ENCODE measurements at regions not wholly inside any gene's neighbourhood (a gene's known extent, or its start where the extent isn't known, plus 50 kb on each side); places are given as distances from the start of the nearest gene placed in this dataset.

DNA sequence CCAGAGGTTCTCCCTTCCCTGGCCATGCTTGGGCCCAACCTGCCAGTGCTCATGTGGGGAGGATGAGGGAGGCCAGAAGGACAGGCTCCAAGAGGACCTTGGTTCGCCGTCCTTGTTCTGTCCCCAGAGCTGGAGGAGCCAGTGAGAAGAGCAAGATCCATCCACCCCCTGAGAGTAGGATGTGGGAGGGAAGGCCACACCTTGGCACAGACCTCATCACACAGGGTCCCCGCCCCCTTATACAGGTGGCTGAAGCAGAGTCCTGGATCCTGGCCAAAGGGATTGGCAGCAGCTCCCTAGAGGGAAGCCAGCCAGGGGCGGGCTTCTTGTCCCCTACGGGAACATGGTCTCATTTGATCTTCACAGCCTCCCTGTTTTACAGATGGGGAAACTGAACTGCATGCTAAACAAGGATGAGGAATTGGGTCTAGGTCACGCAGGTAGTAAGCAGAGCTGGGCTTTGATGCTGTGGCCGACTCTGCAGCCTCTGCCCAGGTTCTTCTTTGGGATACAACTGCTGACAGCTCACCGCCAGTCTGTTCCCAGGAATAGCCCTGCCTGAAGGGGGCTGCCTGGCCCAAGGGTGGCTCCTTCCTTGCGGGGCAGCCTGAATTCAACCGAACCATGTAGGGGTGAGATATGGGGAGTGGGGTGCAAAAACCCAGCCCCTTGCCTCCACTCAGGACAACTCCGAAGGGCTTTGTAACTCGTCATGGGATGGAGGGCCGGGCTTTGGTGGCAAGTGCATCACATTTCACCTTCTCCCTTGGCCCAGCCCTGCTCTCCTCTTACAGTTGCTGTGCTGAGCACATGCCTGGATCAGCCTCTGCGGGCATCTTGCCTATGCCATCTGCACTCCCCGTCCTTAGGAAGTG is 62.2 kb upstream of the KDM7A start:
- no peak for DNase-seq

DNA sequence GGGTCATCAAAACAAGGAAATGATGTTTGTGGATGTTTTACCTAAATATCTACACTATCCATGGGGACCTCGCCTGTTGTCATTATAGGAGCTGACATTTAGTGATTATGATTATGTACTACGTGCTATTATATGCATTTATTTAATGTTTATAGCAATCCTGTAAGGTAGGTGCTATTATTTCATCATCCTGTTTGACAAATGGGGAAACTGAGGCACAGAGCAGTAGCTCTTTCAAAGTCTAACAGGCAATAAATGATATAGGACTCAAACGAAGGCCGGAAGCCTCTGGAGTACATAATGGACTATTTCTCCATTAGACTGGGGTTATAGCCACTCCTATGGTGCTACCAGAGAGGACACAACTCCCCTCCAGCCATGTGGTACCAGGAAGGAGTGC is 60.6 kb upstream of the KDM7A start:
- DNase-seq, result no peak

DNA sequence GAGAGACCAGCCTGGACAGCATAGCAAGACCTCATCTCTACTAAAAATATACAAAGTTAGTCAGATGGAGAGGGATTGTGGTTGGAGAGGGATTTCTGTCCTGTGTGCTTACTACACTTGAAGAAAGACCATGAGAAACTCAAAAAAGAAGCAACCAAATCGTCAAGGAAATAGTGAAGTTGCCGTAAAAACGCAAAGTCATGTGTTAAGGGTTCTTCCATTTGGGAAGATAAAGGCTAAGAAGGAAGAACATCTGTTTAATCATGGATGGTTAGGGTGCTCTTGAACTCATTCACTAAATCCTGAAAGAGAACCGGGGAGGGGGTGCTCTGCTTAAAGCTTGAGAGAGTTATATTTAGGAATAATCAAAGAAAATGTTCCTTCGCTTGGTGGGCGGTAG is 59.8 kb upstream of the KDM7A start:
- no peak for DNase-seq

DNA sequence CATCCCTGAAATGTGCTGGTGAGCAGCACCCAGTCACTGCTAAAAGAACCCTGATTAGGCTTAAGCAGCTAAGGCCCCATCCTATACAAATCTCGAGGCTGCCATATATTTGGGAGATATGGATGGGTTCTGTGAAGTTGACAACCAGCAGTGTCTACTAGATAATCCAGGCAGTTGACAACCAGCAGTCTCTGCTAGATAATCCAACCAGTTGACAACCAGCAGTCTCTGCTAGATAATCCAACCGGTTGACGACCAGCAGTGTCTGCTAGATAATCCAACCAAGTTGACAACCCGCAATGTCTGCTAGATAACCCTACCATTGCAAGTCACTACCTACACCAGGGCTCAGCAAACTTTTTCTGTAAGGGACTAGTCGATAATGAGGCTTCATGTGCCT is 58.3 kb upstream of the KDM7A start:
- no peak for DNase-seq

DNA sequence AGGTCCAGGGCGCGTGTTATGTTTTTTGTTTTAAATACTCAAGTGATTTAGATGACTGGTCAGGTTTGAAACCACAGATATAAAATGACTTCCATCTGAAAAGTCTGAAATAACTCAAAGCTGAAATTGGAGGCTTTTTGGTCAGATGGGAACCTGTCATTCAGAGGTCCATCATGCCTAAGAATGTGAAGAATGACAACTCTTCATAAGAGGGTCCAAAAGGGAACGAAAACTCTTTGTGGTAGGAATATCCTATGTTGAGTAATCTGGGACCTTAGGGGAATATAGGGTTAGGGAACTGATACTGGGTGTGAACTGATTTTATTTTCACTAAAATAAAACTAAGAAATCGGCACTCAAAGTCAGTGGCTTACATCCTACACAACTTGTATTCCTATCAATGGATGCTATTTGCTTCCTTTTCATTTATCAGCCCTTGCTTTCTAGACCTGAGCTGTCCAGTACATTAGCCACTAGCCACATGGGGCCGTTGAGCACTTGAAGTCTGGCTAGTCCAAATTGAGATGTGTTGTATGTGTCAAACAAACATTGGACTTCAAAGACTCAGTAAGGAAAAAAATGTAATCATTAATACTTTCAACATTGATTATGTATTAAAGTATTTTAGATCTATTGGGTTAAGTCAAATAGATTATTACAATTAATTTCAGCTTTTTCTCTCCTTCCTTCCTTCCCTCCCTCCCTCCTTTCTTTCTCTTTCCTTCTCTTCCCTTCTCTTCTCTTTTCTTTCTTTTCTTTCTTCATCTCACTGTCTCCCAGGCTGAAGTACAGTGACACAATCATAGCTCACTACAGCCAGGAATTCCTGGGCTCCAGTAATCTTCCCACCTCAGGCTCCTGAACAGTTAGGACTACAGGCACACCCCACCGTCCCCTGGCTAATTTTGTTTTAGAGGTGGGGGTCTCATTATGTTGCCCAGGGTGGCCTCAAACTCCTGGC is 56.5 kb upstream of the KDM7A start:
- no peak for DNase-seq

DNA sequence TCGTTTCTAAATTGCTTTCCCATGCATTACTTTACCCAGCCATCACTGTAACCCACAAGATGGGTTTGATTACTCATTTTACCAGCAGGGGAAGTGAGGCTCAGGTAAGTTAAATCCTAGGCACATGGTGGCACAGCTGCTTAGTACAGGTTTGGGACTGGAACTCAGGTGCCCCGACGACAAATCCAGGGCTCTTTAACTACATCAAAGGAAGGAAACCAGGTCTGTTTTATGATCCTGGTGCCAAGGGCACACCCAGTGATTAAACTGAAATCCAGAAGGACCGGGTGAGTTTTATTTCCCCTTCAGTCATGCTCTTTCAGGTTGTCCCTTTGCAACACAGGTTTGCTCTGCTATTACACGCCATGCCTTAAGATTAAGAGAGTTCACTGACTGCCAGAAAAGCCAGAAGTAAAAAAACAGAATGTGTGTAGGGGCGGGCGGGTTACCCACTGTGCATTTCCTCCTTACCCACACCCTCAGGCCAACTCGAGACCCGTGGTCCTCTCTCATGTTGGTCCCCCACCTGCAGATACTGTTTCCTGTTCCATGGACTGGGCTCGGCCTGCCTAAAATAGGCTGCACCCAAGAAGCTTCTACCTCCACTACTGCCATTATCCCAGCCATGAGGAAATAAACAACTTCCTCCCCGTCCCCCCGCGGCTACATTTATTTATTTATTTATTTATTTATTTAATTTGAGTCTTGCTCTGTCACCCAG is 55.1 kb upstream of the KDM7A start:
- no peak for DNase-seq

DNA sequence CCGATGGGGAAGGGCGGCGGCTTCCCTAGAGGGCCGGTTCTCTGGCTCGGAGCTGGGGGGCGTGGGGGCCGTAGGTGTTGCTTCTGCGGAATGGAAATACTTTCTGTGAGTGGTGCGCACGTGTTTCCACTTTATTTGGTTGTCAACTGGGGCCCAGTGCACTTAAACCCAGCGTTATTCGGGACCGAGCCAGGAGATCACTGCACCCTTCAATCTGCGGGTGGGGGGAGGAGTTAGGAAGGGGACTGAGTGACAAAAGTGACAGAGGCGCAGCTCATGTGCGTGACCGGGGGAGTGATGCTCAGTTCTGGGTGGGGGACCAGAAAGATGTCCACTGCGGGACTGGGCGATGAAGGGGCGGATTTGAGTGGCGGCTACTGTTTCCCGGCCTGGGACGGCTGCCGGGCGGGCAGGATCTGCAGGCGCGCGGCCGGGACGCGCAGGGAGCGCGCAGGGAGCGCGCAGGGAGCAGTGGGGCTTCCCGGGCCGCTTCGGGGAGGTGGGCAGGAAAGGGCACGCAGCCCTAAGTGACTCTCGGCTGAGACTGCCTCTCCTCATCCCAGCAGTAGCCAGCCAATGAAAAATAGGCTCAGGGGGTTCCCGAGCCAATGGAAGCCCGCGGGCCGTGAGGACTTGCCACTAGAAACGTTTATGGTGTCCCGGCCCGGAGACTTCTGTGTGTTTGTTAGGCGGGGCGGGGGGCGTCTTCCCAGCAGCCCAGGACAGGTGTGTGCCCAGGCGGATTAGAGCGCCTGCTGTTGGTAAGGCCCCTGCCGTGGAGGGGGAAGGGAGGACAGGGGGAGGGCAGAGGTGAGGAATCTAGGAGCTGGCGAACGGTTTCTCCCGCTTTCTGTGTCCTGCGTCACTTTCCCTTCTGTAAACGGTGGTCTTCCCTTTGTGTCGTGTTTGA is 54.3 kb upstream of the KDM7A start:
- DNase-seq, result peak; percentile 46

DNA sequence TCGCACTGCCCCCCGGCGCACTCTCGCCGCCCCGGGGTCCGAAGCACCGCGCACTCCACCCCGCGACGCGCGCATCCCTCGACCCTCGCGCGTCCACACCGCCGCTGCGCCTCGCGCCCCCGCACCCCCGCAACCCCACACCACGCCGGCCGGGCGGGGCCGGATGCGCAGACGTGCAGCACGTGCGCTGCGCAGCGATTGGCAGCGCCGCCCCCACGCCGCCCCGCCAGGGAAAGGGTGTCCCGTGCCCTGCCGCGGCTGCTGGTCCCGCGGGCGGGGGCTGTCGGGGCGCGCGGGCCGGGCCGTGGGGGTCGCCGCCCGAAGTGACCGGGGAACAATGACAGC is 53.7 kb upstream of the KDM7A start:
- DNase-seq, result peak; percentile 74

DNA sequence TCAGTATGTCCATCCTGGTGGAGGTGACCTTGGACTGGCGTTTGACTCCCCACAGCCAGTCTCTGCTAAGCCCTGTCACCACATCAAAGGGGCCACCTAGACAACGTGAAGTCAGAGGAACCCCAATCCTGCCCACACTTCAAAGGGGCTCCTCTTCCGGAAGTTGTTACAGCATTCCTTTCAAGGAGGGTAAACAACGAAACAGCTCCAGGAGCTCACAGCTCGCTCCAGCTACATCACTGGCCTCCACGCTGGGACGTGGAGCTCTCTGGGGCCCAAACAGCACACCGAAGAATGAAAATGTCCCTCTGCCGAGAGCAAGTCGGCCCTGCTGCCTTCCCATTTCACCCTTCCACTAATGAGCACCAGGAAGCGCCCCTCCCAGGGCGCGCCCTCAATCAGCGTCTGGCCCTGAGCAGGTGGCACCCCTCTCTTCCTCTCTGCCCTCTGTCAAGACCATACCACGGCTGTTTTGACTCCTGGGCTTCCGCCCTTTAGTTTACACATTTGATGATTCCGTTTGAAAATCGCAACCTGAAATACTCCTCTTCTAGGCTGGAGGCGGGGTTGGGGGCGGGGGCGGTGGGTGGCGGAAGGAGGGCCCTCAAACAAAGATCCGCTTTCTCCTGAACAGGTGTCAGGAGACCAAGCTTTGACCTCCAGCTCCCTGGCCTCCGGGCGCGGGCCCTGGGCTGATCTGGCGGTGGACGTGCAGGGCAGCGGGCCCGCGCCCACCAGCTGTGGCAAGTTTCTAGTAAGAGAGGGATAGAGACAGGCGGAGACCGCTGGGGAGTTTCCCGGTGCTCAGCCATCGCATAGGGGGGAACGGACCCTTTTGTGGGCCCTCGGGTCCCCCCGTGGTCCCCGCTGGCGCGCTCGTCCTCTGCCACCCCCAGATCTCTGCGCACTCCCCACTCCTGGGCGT is 53.1 kb upstream of the KDM7A start:
- peak; percentile 47 for DNase-seq

DNA sequence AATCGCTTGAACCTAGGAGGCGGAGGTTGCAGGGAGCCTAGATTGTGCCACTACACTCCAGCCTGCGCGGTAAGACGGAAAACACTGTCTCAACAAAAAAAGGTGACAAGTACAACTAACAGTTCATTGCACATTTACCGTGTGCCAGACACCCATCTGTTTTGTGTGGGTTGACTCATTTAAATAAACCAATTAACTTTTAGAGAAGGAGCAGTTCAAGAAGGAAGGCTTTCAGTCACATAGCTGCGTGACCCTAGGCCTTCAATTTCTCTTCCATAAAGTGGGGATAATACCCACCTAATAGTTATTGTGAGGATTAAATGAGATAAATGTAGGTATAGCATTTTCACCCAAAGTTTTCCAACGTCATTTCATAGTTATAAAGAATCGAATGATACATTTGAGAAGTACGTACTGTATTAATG is 52.3 kb upstream of the KDM7A start:
- no peak for DNase-seq

All from stimulated activated CD4-positive, alpha-beta T cell treated with anti-CD3 and anti-CD28 coated beads, Interleukin-12 subunit alpha, Interleukin-12 subunit beta, amount 100 ng/mL, for 4 hours (primary cell).